ENCODE measurements at regions not wholly inside any gene's neighbourhood (a gene's known extent, or its start where the extent isn't known, plus 50 kb on each side); places are given as distances from the start of the nearest gene placed in this dataset.

DNA sequence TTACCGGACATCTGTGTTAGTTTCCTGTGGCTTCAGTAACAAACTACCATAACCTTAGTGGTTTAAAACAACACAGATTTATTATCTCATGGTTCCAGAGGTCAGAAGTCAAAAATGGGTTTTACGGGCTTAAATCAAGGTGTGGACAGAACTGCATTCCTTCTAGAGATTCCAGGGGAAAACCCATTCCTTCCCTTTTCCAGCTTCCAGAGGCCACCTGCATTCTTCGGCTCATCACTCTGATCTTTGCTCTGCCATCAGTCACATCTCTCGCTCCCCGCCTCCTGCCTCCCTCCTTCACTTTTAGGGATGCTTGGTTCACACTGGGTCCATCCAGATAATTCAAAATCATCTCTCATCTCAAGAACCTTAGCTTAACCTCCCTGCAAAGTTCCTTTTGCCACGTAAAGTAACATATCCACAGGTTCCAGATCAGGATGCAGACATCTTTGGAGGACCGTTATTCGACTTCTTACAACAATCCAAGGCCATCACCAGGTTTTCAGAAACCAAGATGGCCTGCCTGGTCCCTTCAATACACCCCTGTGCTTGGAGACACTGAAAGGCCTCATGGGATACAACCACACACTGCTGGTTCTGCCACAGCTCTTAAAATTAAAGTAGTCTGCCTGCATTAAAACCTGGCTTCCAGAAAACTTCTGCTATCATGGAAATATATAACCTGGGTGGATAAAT is 225.9 kb upstream of the MYO3A start:
- TF ChIP-seq, protein P1, sequence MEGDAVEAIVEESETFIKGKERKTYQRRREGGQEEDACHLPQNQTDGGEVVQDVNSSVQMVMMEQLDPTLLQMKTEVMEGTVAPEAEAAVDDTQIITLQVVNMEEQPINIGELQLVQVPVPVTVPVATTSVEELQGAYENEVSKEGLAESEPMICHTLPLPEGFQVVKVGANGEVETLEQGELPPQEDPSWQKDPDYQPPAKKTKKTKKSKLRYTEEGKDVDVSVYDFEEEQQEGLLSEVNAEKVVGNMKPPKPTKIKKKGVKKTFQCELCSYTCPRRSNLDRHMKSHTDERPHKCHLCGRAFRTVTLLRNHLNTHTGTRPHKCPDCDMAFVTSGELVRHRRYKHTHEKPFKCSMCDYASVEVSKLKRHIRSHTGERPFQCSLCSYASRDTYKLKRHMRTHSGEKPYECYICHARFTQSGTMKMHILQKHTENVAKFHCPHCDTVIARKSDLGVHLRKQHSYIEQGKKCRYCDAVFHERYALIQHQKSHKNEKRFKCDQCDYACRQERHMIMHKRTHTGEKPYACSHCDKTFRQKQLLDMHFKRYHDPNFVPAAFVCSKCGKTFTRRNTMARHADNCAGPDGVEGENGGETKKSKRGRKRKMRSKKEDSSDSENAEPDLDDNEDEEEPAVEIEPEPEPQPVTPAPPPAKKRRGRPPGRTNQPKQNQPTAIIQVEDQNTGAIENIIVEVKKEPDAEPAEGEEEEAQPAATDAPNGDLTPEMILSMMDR (conservative IDR thresholded peaks at IDR 0.05): no peak
- no peak for TF ChIP-seq ZFX (IDR thresholded peaks at IDR 0.05)
- no peak overlapping the region for H3K27ac ChIP-seq

DNA sequence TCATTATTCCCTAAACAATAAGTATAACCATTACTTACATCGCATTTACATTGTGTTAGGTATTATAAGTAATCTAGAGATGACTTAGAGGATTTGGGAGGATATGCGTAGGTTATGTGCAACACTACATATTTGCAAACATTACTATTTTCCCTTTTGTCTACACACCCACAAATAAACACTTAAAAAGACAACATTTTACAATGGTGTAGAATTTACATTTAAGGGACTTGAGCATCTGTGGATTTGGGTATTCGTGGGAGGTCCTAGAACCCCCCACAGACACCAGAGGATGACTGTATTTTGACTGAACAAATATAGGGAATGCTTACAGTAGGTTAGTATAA is 220.2 kb upstream of the MYO3A start:
- H3K27ac ChIP-seq: no peak overlapping the region
- TF ChIP-seq, protein P1 (conservative IDR thresholded peaks at IDR 0.05): no peak
- TF ChIP-seq ZFX (IDR thresholded peaks at IDR 0.05): no peak

DNA sequence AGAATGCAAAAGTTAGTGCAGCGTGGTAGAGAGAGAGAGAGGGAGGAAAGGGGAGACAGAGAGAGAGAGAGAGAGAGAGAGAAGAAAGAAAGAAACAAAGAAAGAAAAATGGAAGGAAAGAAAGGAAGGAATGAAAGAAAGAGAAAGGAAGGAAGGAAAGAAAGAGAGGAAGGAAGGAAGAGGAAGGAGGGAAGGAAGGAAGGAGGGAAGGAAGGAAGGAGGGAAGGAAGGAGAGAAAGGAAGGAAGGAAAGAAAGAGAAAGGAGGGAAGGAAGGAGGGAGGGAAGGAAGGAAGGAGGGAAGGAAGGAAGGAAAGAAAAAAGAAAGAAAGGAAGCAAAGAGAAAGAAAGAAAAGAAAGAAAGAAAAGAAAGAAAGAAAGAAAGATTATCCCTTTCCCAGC is 209.8 kb upstream of the MYO3A start:
- TF ChIP-seq, protein P1 (conservative IDR thresholded peaks at IDR 0.05): no peak
- TF ChIP-seq ZFX (IDR thresholded peaks at IDR 0.05): no peak
- H3K27ac ChIP-seq: no peak overlapping the region

DNA sequence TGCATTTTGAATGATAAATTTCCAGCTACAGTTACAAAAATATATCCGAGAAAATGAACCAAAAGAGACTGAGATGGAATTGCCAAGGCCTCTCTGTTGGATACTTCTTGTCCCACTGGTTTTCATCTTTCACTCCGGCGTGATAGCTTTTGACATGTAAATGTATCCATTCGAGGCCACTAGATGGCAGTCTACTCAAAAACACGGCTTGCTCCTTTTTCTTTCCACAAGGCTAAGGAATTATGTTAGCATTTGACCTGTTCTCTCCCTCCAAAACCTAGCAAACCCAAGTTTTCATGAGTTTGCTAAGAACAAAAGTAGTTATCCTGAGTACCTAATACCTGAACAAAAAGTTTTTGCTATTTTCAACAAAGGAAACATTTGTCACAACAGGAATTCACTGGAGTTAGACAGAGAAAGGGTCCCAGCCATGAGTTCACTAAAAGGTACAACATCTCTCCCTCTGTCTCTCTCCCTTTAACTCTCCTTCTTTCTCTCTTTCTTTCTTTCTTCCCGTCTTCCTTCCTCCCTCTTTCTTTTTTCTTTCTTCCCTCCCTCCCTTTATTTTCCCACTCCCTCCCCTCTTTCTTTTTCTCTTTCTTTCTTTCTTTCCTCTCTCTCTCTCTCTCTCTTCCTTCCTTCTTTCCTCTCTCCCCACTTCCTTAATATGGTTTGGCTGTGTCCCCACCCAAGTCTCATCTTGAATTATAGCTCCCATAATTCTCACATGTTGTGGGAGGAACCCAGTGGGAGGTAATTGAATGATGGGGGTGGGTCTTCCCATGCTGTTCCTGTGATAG is 207.9 kb upstream of the MYO3A start:
- TF ChIP-seq ZFX (IDR thresholded peaks at IDR 0.05): no peak
- TF ChIP-seq, protein P1 (conservative IDR thresholded peaks at IDR 0.05): peak; percentile 90
- H3K27ac ChIP-seq: no peak overlapping the region

DNA sequence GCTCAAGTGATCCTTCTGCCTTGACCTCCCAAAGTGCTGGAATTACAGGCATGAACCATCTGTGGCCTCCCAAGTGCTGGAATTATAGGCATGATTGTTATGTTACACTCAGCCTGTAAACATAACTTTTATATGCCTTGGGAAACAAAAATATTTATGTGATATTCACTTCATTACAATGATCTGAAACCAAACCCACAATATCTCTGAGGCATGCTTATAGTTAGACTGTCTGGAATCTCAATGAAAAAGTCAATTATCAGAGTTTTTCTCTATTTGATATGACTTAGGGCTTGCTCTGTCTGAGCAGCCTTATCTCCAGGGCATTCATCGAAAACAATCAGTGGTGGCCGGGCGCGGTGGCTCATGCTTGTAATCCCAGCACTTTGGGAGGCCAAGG is 195.3 kb upstream of the MYO3A start:
- TF ChIP-seq, protein P1 (conservative IDR thresholded peaks at IDR 0.05): no peak
- TF ChIP-seq ZFX (IDR thresholded peaks at IDR 0.05): no peak
- H3K27ac ChIP-seq: no peak overlapping the region

DNA sequence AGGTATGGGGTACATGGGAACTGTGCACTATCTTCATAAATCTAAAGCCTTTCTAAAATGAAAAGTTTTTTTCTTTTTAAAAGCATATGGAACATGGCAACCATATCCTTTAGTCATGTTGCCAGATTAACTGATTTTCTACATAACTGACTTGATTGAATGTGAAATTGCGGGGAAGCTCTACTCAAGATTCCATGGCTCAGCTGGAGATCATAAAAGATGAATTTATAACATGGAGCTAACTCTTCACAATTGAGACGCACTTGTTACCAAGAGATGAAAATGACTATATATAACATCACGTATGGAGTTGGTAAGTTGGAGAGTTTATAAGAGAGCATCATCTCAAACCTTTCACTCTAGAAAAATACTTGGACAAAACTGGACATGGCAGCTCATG is 190.2 kb upstream of the MYO3A start:
- TF ChIP-seq, protein P1 (conservative IDR thresholded peaks at IDR 0.05): no peak
- no peak for TF ChIP-seq ZFX (IDR thresholded peaks at IDR 0.05)
- no peak overlapping the region for H3K27ac ChIP-seq

DNA sequence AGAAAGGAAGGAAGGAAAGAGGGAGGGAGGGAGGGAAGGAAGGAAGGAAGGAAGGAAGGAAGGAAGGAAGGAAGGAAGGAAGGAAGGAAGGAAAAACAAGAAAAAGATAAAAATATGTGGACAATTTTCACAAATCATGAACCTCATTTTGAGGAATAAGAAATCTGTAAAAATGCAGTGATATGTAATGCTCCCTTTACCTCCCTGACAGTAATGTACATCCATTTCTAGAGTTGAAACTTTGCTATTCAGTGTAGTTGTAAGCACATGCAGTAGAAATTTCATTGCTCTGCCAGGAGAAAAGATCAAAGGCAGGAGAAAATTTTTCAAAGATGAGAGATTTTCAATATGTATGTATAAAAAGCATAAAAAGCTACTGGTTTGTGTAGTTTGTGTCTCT is 189.5 kb upstream of the MYO3A start:
- no peak overlapping the region for H3K27ac ChIP-seq
- TF ChIP-seq, protein P1 (conservative IDR thresholded peaks at IDR 0.05): no peak
- no peak for TF ChIP-seq ZFX (IDR thresholded peaks at IDR 0.05)

All from C4-2B (cell line).